CD4-positive, alpha-beta T cell treated with Interleukin-1 beta for 1 hour (primary cell): ENCODE measurements at regions not wholly inside any gene's neighbourhood (a gene's known extent, or its start where the extent isn't known, plus 50 kb on each side); places are given as distances from the start of the nearest gene placed in this dataset.
A peak's percentile ranks its signal among the peaks of the same experiment; 100 is the strongest.
"Not testable (repeated sequence)": the region's sequence is repeated elsewhere in the genome, so short reads cannot be mapped to it uniquely, and the experiment has no call there.

Experiments used
- DNase-seq, 2 donors: peaks; one replicate each; pipeline ENCODE4 v3.0.0-alpha.2; 2020 to 2022

DNA sequence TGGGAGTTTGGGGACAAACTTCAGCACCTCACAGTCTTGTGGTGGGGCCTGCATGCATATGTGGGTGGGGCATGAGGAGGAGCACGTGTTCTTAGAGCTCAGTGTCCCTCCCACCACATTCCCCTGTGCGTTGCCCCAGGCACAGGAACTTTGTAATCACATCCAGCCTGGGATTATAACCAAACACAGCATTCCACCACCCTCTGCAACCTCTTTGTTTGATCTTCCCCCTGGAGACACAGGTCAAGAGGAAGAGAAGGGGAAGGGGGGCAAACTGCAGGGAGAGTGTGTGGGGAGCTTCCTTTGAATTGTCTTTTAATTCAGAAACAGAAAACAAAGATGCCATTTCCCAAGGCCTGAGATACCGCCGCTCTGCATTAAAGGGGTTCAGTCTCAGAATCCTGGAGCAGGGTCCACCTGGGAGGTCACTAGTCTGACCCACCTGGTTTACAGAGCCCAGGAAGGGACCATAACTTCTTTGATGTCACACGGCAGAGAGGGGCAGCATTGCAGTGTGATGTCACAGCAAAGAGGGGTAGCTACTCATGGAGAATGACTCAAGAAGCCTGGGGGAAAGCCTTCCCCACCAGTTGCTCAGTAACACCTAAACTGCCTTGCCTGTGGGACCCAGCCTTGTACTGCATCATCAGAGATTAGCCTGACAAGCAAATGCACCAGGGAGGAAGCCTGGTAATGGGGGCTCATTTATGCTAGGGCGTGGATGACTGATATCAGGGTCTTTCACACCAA lies 106.3 kb upstream of the RNU6-1 start:
- no peak for DNase-seq

DNA sequence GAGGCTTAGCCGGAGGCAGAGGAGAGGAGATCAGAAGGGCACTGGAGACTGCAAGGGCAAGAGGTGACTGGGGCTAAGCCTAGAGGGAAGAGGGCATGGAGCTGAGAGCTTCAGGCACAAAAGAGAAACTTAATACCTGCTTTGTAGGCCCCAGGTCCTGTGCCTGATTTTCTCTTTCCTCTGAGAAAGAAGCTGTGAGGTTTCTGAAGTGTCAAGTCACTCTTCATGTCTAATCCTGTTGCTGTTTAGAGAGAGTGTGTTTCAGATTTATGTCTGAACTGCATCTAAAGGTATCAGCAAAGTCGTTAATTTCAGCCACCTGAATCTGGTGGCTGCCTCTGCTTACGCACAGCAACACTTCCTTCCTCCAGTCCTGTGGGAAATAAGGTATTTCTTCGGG lies 106.9 kb upstream of the RNU6-1 start:
- DNase-seq = no peak

DNA sequence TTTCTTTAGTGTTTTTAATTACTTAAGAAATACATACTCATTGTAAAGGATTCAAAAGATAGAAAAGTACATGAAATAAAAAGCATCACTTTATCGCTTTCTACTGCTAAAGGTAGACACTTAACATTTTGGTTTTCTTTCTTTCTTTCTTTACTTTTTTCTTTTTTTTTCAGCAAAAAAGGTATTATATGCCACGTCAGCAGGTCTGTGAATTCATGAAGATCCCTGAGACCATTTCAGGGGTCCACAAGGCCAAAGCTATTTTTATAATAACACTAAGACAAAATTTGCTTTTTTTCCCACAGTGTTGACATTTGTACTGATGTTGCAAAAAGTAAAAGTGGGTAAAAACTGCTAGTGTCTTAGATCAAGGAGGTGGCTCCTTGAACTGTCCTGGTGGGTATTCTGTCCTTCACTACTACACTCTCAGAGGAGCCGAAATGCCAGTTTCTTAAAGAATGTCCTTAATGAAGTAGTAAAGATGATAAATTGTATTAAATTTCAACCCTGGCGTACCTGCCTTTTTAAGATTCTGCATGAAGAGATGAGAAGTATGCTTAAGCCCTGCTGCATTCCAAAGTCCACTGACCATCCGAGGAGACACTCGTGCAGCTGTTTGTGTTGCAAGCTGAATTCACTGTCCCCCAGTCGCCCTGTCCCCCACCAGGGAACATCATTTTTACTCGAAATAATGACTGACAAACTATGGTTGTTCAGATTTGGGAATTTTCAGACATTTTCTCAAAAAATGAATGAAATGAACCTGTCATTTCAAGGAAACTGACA lies 106.7 kb upstream of the PIAS1 start:
- DNase-seq = no peak

DNA sequence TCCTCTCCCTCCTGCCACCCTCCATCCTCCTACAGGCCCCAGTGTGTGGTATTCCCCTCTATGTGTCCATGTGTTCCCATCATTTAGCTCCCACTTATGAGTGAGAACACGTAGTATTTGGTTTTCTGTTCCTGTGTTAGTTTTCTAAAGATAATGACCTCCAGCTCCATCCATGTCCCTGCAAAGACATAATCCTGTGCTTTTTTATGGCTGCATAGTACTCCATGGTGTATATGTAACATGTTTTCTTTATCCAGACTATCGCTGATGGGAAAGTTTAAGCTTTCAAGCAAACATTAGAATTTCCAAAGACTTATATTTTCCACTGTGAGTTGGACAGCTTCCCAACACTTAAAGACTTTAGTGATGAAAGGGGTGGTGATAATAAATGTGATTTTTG lies 105.9 kb upstream of the PIAS1 start:
- DNase-seq = no peak

DNA sequence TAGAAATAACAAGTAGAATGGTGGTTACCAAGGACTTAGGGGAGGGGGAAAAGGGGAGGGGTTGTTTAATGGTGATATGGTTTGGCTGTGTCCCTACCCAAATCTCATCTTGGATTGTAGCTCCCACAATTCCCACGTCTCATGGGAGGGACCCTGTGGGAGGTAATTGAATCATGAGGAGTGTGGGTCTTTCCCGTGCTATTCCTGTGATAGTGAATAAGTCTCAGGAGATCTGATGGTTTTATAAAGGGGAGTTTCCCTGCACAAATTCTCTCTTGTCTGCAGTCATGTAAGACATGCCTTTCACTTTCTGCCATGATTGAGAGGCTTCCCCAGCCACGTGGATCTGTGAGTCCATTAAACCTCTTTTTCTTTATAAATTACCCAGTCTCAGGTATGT lies 102.9 kb upstream of the PIAS1 start:
- not testable (repeated sequence) for DNase-seq

DNA sequence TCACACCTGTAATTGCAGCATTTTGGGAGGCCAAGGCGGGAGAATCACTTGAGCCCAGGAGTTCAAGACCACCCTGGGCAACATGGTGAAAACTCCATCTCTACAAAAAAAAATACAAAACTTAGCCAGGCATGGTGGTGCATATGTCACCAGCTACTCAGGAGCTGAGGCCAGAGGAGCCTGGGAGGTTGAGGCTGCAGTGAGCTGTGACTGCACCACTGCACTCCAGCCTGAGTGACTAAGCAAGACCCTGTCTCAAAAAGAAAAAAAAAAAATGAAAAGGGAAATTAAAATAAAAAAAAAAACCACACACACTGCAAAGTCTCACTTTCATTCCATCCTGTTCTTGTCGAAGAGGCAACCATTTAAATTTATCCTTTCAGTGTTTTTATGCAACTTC lies 100.8 kb upstream of the PIAS1 start:
- DNase-seq = no peak

DNA sequence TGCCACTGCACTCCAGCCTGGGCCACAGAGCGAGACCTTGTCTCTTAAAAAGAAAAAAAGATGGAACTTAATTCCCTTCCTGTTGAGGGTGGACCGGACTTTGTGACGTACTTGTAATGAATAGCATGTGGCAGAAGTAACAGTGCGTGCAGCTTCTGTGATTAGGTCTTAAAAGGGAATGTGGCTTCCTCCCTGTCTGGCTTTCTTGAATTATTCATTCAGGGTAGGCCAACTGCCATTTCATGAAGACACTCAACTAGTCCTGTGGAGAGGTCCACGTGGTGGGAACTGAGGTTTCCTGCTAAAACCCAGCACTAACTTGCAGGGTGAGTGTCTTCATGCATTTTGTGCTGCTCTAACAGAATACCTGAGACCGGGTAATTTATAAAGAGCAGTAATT lies 98.9 kb upstream of the PIAS1 start:
- no peak for DNase-seq

DNA sequence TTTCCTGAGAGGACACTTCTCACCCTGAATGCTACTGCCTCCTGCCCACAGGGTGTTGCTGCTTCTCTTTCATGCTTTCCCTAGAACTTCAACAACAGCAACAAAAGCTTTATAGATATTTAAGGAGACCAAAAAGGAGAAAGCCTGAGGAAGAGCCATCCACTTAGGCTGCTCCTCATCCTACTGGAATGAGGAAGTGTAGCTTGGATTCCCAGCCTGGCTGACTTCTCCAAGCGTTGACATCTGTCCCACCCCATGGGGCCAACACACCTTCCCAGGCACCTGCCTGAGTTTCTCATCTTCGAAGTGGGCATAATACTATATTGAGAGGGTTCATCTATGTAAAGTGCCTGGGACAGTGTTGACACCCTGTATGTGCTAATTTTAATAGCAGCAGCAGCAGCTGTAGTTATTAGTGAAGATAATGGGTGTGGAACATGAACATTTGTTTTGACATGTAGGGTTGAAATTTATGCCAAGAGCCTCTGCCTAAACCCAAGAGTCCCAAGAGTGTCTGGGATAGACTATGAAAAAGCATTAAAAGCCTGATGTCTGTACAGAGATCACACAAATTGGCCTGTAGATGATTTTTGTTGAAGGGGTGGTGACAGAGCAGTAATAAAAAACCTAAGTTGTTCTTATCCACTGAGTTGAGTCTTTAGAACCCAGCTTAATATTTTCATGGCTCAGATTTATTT lies 96.5 kb upstream of the PIAS1 start:
- no peak for DNase-seq

DNA sequence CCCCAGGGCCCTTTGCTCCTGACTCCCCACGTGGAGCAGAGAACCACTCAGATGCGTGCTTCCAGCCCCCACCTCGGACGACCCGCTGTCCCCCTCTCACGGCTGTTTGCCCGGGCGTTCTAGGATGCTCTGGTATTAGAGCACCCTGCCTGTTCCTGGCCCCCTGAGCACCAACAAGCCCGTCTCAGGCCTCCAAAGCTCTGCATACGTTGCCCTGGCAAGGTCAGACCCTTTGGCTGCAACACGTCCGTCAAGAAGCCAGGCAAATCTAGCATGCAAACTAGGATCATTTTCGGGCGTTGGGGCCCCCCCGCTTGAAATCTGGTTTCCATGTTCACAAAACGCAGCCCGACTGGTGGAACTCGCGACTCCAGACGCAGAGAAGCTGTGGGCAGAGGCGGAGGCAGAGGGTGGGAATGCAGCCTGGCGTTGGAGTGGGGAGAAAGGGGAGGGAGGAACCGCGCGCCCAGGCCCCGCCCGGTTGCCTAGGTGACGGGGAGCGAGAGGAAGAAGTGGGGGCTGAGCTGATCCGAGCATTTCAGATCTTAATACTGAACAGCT lies 86.2 kb upstream of the PIAS1 start:
- peak in 1 of 2 donors; percentile 36 for DNase-seq

DNA sequence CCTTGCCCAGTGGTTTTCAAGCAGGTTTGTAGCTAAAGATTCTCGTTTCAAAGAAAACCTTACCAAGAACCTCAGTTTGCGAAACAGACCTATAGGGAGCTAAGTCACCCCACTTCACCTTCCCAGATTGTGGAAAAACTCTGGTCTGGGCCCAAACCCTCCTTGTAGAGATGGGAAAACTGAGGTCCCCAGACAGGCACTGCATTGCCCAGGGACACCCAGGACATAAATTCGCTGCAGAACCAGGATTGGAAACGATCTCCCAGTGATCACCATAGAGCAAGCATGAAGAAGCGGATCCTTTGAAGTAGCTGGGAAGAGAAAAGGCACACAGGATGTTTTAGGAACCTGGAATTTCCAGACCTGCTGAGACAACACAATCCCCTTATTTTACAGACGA lies 85.6 kb upstream of the PIAS1 start:
- no peak for DNase-seq

DNA sequence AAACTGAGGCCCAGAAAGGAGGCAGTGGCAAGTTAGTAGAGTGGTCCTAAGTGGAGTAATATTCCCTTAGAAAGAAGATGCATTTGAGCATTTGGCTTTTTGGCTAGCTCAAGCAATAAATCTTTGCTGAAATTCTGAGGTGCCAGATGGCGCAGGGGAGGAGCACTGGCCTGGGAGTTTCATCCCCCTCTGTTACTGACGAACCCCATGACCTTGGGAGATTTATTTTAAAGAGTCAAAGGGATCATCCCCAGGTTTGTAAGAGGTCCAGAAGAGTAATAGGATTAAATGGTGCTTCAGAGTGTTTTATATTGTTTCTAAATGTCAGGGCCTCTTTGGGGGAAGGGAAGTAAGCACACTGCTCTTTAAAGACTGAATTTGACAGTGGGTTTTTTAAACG lies 85.1 kb upstream of the PIAS1 start:
- DNase-seq = no peak

DNA sequence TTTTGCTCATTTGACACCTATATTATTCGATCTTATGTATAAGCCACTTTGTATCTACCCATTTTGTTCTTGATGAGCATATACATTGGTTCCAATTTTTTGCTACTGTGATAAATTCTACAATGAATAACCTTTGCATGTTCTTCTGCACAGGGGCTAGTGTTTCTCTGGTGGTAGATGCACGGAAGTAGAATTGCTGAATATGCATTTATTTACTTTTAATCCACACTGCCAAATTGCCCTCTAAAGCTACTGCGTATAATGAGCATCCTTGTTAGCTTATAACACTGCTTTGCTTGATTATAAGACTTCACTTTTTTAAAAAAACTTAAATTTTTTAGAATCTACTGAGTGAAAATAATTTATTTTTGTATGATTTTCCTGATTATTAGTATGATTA lies 84.2 kb upstream of the PIAS1 start:
- DNase-seq = no peak

DNA sequence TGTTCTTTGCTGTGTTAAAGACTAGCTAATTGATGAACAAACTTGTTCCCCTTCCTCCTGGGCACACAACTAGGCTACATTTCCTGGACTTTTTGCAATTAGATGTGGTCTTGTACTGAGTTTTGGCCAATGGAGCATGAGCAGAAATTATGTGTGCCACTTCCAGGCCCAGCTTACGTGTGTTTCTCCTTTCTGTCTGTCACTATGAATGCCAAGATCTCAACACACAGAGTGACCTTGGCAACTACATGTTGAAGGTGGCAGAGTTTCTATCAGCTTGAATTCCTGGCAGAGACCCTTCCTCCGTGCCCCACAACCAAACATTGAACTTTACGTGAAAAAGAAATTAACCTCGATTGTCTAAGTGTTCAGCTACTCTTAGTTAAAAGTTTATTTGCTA lies 81.7 kb upstream of the PIAS1 start:
- DNase-seq = no peak

DNA sequence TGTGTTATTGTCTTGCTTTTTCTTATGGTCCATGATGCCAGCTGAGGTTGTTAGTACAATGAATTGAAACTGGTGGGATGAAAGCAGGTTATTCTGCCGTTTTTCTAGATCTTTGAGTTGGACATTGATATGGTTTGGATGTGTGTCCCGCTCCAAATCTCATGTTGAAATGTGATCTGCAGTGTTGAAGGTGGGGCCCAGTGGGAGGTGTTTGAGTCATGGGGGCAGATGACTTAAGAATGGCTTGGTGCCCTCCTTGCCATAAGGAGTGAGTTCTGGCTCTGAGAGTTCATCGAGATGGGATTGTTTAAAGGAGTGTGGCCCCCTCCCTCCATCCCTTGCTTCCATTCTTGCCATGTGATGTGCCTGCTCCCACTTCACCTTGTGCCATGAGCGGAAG lies 80.3 kb upstream of the PIAS1 start:
- DNase-seq = no peak

DNA sequence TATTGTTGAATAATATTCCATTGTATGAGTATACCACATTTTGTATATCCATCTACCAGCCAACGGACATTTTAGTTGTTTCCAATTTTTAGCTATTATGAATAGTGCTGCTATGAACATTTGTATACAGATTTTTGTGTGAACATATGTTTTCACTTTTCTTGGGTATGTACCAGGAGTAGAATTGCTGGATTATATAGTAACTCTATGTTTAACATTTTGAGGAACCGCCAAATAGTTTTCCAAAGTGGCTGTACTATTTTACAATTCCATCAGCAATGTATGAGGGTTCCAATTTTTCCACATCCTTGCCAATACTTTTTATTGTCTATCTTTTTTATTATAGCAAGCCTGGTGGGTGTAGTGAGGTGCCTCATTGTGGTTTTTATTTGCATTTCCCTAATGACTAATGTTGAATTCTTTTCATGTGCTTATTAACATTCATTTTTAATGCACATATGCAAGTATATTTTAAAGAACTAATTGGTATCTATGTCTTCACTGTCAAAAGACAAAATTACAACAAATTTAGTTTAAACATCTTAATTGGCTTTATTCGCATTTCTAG lies 77.5 kb upstream of the PIAS1 start:
- no peak for DNase-seq

DNA sequence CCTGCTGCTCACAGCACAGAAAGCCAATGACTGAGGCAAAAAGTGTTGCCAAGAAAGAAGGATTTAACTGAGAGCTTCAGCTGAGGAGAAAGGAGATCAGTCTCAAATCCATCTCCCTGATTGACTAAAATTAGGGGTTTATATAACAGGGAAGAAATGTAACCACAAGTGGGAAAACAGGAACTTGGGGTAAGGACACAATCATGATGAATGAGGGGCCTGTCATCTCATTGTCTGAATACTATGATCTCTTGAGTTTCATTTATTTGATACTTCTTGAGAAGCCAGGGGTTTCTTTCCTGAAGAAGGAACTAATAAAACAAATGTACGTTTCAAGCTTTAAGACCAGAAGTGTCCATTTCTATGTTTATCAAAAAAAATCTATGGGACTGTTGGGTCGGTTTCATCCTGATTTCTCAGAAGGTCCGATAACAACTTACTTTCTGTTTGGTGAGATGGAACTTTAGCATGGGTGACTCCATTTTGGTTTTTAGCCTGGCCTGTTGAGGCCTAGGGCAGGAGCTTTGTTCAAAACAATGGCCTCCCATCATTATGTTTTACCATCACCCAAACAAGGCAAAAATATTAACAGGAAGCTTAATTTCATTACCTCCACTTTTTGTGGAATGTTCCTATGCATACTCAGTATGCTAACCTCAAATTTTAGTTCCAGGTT lies 76.6 kb upstream of the PIAS1 start:
- DNase-seq = no peak

DNA sequence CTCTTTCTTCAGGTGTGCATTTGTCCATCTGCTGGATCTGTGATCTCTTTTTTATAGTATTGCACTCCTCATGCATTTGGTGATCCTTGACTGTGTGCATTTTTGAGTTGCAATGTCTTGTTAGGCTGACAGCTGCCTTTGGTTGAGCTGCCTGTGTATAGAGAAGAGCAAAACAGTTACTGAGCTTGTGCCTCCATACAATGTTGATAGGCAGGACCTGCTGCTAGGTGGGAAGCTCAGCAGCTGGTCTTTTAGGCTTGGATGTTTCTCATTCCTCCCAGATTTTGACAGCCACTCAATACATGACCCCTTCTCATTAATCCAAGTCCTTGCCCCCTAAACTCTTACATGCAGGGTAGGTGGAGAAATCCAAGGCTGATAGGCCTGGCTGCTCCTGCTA lies 74.8 kb upstream of the PIAS1 start:
- no peak for DNase-seq

DNA sequence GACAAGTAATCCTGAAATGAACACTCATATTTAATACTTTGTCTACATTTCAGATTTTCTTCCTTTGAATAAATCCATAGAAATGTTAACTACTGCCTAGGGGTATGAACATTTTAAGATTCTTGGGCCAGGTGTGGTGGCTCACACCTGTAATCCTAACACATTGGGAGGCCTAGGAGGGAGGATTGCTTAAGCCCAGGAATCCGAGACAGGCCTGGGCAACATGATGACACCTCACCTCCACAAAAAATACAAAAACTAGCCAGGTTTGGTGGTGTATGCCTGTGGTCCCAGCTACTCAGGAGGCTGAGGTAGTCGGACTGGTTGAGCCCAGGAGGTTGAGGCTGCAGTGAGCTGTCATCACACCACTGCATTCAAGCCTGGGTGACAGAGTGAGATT lies 73.9 kb upstream of the PIAS1 start:
- no peak for DNase-seq

DNA sequence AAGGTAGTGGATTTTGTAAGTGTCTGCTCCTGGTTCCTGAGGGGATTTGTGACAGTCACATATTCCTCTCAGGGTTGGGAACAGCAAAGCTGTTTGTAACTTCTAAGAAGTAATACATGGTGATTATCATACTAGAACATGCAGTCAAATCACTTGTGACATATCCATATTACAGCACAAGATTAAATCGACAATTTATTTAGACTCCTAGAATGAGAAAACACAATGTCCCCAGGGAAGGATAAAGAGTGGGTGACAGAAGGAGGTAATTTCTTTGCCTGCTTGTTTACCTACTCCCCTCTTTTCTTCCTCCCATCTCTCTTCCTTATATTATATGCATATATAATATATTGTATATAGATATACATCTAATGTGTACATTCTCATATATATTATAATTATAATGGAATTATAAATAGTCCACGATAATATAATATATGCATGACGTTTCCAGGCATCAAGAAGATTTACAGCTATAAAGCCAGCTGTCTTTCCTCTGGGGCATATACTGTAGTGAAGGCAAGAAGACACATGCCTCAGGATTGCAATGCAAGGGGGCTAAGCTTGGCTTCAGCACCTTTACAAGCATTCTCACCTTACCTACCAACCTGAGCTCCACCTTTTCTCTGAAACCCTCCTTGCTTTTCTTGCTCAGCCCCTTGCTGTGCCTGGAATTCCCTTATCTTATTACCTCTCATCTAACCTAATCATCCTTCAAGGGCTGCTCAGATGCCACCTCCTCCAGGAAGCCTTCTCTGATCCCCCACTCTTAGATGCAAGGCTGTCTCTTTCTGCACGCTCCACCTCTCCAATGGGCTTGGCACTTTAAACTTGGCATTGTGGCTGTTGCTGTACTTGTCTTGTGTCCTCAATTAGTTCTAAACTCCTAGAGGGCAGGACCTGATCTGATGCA lies 73.1 kb upstream of the PIAS1 start:
- DNase-seq = no peak

DNA sequence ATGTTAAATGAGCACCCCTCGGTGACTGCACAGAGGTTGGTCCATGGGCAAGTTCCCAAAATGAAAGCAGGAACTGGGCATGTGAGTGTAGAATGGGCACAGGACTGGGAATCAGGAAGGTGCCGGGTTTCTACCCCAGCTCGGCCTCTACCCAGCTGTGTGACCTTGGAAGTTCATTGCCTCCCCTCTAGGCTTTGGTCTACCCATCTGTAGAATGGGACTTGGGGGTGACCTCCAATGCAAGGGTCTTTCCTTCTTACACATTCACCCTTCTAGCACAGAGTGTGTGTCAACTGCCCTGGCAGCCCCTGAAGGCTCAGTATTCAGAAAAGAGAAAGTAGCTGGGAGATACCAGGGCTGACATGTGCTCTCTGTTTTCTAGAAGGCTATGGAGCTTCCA lies 72.3 kb upstream of the PIAS1 start:
- no peak for DNase-seq

DNA sequence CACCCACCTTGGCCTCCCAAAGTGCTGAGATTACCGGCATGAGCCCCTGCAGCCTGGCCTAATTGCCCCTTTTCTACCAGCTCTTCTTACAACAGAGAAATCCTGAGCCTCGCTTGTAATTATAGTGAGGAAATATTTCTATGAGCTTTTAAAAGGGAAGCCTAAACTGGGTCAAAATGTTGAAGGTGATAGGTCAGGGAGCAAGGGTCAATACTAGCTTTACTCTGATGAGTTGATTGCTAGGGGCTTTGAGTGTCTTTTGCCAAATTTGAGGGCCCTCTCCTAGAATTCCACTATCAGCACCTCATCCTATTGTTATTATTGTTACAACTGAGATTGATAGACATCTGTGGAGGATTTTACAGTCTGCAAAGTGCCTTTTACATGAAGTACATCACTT lies 62.4 kb upstream of the PIAS1 start:
- DNase-seq = no peak

DNA sequence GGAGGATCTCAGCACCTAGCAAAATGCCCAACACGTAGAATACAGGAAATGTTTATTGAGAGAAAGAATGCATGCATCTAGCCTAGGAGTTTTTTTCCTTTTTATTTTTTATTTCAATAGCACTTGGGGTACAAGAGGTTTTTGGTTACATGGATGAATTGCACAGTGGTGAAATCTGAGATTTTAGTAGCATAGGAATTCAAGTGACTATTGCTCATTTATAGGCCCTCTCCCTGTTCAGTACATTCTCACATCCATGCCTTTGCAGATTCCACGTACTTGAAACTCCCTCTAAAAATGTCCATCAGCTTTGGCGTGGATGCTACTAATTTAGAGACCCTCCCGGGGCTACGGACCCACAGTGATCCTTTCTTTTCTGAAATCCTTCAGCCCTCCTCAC lies 61.7 kb upstream of the PIAS1 start:
- no peak for DNase-seq
